Endothelial cell of umbilical vein (primary cell): ENCODE measurements at regions not wholly inside any gene's neighbourhood (a gene's known extent, or its start where the extent isn't known, plus 50 kb on each side); places are given as distances from the start of the nearest gene placed in this dataset.

Experiments used
- BruUV-seq: library from RNA; stranded (reverse); fragments of 400-500 nt; replicated peaks from 2 replicates; lab custom pipeline; 2021; lab: Mats Ljungman, UMichigan
- CTCF ChIA-PET: fragments of 300-600, 350-600 bp; sonication (Branson Sonifier 250); formaldehyde crosslinking; loops from one replicate; lab custom pipeline; 2021; ENCODE audit warnings: antibody characterized with exemption, inconsistent platforms; lab: Charles Lee
- POLR2A ChIA-PET: fragments of 300-600, 350-600 bp; sonication (Branson Sonifier 250); formaldehyde crosslinking; loops from one replicate; lab custom pipeline; 2021; ENCODE audit warnings: antibody characterized with exemption, inconsistent platforms; lab: Charles Lee
- DNase-seq: peaks from one replicate; pipeline ENCODE4 v3.0.0-alpha.2; 2011; ENCODE audit warnings: low read depth, low spot score
- FAIRE-seq: peaks from 2 replicates; lab custom pipeline; 2011; peaks lifted over from hg19 to GRCh38; lab: Jason Lieb, UNC
- H2AFZ ChIP-seq: 2 replicates; pipeline ENCODE4 v1.6.0; 2012; ENCODE audit warnings: low read depth, low read length, control low read depth, inconsistent platforms
- H3K27ac ChIP-seq: 2 replicates; pipeline ENCODE4 v1.5.1; 2011; ENCODE audit warnings: low read depth, mild to moderate bottlenecking, control low read depth, low read length, moderate library complexity; ENCODE audit not compliant: insufficient read depth
- H3K27me3 ChIP-seq, 2 experiments: 2 replicates each; pipeline versions ENCODE4 v1.6.0 to v1.6.1; 2011; ENCODE audit warnings: low read length in 2 of 2, mixed read lengths in 1 of 2; ENCODE audit not compliant: control insufficient read depth in 2 of 2, insufficient read depth in 2 of 2
- H3K36me3 ChIP-seq, 2 experiments: 2 replicates in 1 of 2; 3 replicates in 1 of 2; pipeline ENCODE4 v1.5.1; 2011; ENCODE audit warnings: low read length in 2 of 2, mild to moderate bottlenecking in 1 of 2, moderate library complexity in 1 of 2; ENCODE audit not compliant: control insufficient read depth in 2 of 2, insufficient read depth in 2 of 2; ENCODE audit errors: extremely low read depth in 1 of 2
- H3K4me1 ChIP-seq: 3 replicates; pipeline ENCODE4 v1.5.1; 2011; ENCODE audit warnings: mild to moderate bottlenecking, low read length; ENCODE audit not compliant: control insufficient read depth, insufficient read depth; ENCODE audit errors: extremely low read depth
- H3K4me2 ChIP-seq: 2 replicates; pipeline ENCODE4 v1.6.1; 2011; ENCODE audit warnings: low read length, control low read depth, mixed read lengths; ENCODE audit not compliant: insufficient read depth
- H3K4me3 ChIP-seq, 3 experiments: fragments of 200-600 bp in 1 of 3; sonication (generic), shearing (Covaris generic) in 1 of 3; replicated peaks in 1 of 3; 2 replicates each; pipeline ENCODE4 v1.5.1; 2011 to 2016; ENCODE audit warnings: control low read depth in 3 of 3, low read length in 3 of 3, mild to moderate bottlenecking in 2 of 3, inconsistent platforms in 1 of 3, low read depth in 1 of 3, moderate library complexity in 1 of 3; ENCODE audit not compliant: insufficient read depth in 1 of 3
- H3K79me2 ChIP-seq: 2 replicates; pipeline ENCODE4 v1.6.0; 2012; ENCODE audit warnings: low read length, inconsistent platforms; ENCODE audit not compliant: control insufficient read depth, insufficient read depth
- H3K9ac ChIP-seq: replicated peaks from 2 replicates; pipeline ENCODE3; 2011; ENCODE audit warnings: low read length, control low read depth; ENCODE audit not compliant: insufficient read depth; ENCODE audit errors: extremely low read depth
- H3K9me1 ChIP-seq: replicated peaks from 3 replicates; pipeline ENCODE4 v1.6.0; 2011; ENCODE audit warnings: mild to moderate bottlenecking, low read length; ENCODE audit not compliant: control insufficient read depth, insufficient read depth; ENCODE audit errors: extremely low read depth
- H3K9me3 ChIP-seq: replicated peaks from 2 replicates; pipeline ENCODE4 v1.5.1; 2012; ENCODE audit warnings: low read length, inconsistent platforms; ENCODE audit not compliant: control insufficient read depth, insufficient read depth
- H4K20me1 ChIP-seq: replicated peaks from 2 replicates; pipeline ENCODE3; 2011; ENCODE audit warnings: mild to moderate bottlenecking, low read length; ENCODE audit not compliant: control insufficient read depth, insufficient read depth; ENCODE audit errors: extremely low read depth
- EZH2 ChIP-seq: IDR thresholded peaks from 2 replicates; pipeline ENCODE4 v1.6.1; 2012; ENCODE audit warnings: borderline replicate concordance, low read depth, mild to moderate bottlenecking, moderate library complexity, low read length, inconsistent platforms; ENCODE audit not compliant: severe bottlenecking
- FOS ChIP-seq: IDR thresholded peaks from 2 replicates; pipeline ENCODE4 v1.6.1; 2011; ENCODE audit warnings: mild to moderate bottlenecking, low read length, moderate library complexity, borderline replicate concordance; ENCODE audit not compliant: insufficient read depth
- GATA2 ChIP-seq: IDR thresholded peaks from 2 replicates; pipeline ENCODE4 v1.7.0; 2011; ENCODE audit warnings: low read depth, mild to moderate bottlenecking, moderate library complexity, mixed read lengths, low read length; ENCODE audit not compliant: insufficient read length, insufficient read depth
- JUN ChIP-seq: IDR thresholded peaks from 2 replicates; pipeline ENCODE4 v1.6.1; 2011; ENCODE audit warnings: borderline replicate concordance, low read depth; ENCODE audit not compliant: insufficient read length, insufficient read depth
- MYC ChIP-seq: IDR thresholded peaks from one replicate; pipeline ENCODE4 v1.6.1; 2011; ENCODE audit warnings: mild to moderate bottlenecking, low read depth, low read length
- POLR2A ChIP-seq: IDR thresholded peaks from 2 replicates; pipeline ENCODE4 v1.6.1; 2012; ENCODE audit warnings: low read depth, mild to moderate bottlenecking, control low read depth, low read length
- POLR2AphosphoS5 ChIP-seq: IDR thresholded peaks from 2 replicates; pipeline ENCODE4 v1.6.1; 2012; ENCODE audit warnings: low read depth, mild to moderate bottlenecking, control low read depth, low read length, moderate library complexity; ENCODE audit not compliant: insufficient read depth
- dilution Hi-C: fragments of 300-500 bp; cut with MboI; formaldehyde crosslinking; loops from one replicate; pipeline ENCODE4 v1.15.0; 2019; ENCODE audit warnings: low sequenced_read_pairs; ENCODE audit not compliant: extremely low pct_ligation_motif_present
- intact Hi-C: fragments of 100-400 bp; cut with micrococcal nuclease; formaldehyde crosslinking; loops from one replicate; pipeline ENCODE4 v1.10.0; 2022
- TF ChIP-seq, protein P1 (sequence below): IDR thresholded peaks from 2 replicates; pipeline ENCODE4 v1.6.1; 2011; ENCODE audit not compliant: insufficient read depth, insufficient read length
- TF ChIP-seq, protein P2 (sequence below), 2 donors: IDR thresholded peaks; 1 replicate in 1 of 2; 2 replicates in 1 of 2; pipeline ENCODE4 v1.5.1; 2011; ENCODE audit warnings: low read length in 2 of 2, mild to moderate bottlenecking in 2 of 2, moderate library complexity in 2 of 2, control low read depth in 1 of 2, inconsistent platforms in 1 of 2, low read depth in 1 of 2; ENCODE audit not compliant: insufficient read depth in 1 of 2; ENCODE audit errors: extremely low read depth in 1 of 2

DNA sequence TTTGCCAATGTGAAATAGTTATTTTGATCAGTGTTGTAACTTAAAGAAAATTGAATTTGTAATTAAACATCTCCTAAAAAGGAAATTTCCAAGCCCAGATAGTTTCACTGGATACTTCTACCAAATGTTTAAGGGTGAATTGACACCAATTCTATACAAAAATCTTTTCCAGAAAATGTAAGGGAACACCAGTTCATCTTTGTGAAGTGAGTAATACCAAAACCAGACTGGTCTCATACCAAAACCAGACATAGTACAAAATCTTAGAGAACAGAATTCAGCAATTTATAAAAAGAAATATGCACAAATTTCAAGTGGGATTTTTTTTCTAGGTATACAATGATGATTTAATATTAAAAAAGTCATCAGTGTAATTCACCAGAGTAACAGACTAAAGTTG is 86.0 kb upstream of the ZNF32 start:
- no peak for DNase-seq
- Histone ChIP-seq H3K9ac (no peak overlapping the region), H3K9me3 (no peaks in the 10 kb centered on the region), H3K9me1 (no peaks in the 10 kb centered on the region), H2AFZ (no peak overlapping the region), H3K79me2 (no peaks in the 10 kb centered on the region), H3K27ac (no peak overlapping the region), H4K20me1 (no peaks in the 10 kb centered on the region), H3K4me3 (no peak overlapping the region), H3K27me3 (no peaks in the 10 kb centered on the region), H3K4me1 (no peaks in the 10 kb centered on the region), H3K4me2 (no peak overlapping the region), H3K36me3 (no peaks in the 10 kb centered on the region)
- intact Hi-C loops: no loop called here
- TF ChIP-seq POLR2AphosphoS5 (no peak), POLR2A (no peak), FOS (no peak), EZH2 (no peak), MYC (no peak), GATA2 (no peak), JUN (no peak)
- TF ChIP-seq, protein P1, sequence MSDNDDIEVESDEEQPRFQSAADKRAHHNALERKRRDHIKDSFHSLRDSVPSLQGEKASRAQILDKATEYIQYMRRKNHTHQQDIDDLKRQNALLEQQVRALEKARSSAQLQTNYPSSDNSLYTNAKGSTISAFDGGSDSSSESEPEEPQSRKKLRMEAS: no peak
- TF ChIP-seq, protein P2, sequence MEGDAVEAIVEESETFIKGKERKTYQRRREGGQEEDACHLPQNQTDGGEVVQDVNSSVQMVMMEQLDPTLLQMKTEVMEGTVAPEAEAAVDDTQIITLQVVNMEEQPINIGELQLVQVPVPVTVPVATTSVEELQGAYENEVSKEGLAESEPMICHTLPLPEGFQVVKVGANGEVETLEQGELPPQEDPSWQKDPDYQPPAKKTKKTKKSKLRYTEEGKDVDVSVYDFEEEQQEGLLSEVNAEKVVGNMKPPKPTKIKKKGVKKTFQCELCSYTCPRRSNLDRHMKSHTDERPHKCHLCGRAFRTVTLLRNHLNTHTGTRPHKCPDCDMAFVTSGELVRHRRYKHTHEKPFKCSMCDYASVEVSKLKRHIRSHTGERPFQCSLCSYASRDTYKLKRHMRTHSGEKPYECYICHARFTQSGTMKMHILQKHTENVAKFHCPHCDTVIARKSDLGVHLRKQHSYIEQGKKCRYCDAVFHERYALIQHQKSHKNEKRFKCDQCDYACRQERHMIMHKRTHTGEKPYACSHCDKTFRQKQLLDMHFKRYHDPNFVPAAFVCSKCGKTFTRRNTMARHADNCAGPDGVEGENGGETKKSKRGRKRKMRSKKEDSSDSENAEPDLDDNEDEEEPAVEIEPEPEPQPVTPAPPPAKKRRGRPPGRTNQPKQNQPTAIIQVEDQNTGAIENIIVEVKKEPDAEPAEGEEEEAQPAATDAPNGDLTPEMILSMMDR (IDR thresholded peaks at IDR 0.05; ENCODE audit: extremely low read depth in 1 of 2, insufficient read depth in 1 of 2, low read depth in 1 of 2, low read length in 2 of 2): no peak
- dilution Hi-C loops: no loop called here
- FAIRE-seq: no peak
- ChIA-PET POLR2A (no interaction called here), CTCF (no interaction called here)
- BruUV-seq: no TSS peak
